Activated CD8-positive, alpha-beta memory T cell treated with anti-CD3 and anti-CD28 coated beads, Interleukin-2, amount 50 U/mL, for 1 hour (primary cell): ENCODE measurements at regions not wholly inside any gene's neighbourhood (a gene's known extent, or its start where the extent isn't known, plus 50 kb on each side); places are given as distances from the start of the nearest gene placed in this dataset.

ENCODE experiments used
- DNase-seq: peaks from one replicate; pipeline ENCODE4 v3.0.0-alpha.2; 2020; ENCODE audit errors: extremely low read depth

DNA sequence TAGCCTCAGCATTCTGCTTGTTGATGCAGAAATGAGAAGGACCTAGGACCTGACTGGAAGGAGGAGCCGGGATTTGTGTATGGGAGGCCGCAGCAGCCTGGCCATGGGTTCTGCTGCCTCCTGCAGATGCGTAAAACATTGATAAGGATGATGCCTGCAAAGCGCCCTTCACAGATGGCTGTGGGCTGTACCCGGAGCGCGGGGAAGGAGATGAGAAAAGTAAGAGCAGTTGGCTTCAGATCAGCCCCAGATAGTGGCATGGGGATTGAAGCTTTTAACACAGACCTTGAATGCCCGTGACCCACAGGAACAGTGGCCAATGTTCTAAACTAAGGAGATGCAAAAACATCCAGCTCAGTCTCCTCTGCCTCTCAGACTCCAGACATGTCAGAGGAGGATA, 136.4 kb upstream of the KCNG1 start:
- DNase-seq: no peak

DNA sequence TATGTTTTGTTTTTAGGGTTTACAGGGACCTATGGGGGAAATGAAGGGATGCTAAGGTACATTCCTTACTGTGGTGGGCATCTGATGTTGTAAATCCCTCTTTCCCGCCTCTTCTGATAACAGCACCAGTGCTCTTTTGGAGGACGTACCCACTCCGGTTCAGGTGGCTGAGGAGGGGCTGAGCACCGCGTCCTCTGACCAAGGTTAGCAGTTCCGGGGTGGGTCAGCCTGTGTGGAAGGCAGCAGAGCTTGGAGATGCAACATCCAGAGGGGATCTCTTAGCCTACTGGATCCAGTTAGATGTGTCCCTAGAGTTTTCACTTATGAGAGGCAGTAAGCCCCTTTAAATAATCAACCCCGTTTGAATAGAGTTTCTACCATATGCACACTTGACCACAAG, 135.3 kb upstream of the KCNG1 start:
- no peak for DNase-seq

DNA sequence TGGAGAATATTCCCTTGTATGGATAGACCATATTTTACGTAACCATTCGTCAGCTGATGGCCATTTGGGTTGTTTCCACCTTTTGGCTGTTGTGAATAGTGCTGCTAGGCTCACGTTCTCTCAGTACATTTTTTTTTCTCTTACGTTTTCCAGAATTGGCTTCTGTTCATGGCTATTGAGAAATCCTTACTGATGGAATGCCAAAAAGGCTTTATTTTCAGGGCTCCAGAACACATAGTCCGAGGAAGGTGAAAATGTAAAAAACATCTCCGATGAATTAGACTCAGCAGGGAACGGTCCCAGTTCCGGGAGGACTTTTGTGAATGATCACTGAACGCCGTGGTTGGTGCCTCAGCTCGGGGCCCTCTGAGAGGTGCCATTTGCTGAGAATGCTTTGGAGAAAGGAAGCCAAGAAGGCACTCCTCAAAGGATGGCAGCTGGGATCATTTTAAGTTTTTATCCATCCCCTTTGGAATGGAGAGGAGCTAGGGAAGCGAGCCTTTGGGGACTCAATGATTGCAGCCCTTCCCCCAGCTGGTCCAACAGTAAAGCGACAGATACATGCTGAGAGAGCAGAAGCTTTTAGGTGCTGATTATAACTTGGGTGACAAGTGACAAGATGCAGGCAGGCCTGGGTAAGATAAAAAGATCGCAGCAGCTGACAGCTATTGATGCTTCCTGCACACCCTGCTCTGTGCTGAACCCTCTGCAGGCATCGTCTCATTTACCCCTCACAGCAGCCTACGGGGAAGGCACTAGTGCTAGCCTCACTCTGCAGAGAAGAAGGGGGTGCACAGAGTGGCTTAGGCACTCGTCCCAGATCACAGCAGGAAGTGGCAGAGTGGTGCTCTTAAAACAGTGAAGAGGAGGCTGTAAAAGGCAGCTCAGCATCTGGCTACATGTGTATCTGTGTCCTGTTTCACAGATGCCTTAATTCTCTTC, 133.4 kb upstream of the KCNG1 start:
- DNase-seq: no peak

DNA sequence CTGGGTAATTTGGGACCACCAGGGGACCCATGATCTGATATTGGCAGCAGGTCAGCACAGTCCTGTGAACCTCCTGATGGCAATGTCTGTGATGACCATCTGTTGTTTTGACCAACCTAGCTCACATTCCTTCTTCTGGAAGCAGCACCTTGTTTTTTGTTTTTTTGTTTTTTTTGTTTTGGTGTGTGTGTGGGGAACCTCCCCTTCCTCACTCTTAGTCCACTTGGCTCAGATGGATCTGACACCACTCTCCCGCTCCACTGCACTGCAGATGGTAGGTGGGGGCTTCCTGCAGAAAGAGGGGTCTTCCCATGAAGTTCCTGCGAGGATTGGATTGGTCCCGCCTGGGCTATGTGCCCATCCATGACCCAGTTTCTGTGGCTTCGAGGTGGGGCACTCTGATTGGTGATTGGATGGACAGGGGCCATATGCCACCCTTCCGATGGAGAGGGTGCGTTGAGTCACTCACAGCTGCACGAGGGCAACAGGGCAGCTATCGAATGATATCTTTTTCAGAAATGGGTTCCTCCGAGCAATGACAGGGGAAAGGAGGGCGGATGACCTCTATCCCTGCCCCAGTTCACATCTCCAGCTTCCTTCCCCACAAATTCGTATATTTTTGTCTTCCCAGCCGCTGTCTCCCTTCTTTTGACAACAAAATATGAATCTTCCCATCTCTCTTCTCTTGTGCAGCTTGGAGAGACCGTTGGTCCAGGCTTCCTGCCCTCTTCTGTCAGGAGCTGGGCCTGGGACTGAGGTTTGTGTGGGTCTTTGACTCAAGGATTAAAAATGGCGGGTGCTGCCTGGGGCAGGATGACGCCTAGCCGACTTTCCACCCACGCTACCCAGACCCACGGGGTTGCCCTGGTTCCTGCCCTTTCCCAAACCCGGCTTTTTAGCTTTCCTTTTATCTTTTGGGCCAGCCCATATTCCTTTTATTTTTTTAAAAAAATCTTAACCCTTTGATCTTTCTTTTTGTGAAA, 132.1 kb upstream of the KCNG1 start:
- DNase-seq: no peak

DNA sequence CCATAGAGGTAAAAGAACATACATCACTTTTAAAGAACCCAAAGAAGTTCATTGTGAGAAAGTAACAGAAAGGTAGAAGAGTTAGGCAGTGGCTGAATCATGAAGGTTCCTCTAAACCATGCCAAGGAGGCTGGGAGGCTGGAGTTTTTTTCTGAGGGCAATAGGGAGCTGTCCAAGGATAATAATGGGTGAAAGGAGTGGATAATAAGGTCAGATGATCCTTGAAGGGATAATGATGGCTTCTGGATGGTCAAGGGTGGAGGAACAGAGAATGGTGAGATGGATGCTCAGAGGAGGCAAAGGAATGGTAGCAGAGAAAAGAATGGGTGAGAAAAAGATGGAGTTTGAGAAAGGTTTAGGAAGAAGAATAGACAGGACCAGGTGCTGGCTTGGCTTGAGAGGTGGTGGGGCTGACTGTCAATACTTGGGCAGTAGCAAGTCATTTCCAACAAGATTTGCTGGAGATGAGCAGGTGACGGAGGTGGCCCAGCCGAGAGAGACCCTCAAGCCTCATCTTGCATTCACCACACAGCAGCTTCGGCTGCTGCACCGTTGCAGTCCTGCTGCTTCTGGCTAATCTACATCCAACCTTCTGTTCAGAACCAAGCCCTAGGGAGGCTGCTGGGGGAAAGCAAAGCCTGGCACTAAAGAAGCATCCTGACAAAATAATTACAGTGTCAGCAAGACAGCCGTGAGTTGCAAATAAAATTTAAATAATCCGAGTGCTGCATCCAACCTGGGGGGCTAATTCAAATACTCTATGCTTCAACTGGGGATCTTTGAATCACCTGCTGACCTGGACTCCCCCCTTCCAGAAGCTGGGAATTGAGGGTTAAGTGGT, 131.2 kb upstream of the KCNG1 start:
- DNase-seq: no peak

DNA sequence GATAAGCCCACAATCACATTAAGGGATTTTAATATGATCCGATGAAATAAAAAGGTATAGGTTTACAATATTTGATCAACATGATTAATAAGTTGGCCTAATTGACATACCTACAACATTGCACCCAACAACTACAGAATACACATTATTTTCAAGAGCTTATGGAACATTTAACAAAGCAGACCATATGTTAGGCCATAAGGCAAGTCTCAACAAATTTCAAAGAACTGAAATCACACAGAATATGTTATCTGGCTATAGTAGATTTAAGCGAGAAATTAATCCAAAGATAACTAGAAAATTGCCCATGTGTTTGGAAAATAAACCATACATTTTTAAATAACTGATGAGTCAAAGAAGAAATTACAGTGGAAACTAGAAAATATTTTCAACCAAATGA, 126.0 kb upstream of the KCNG1 start:
- DNase-seq: no peak

DNA sequence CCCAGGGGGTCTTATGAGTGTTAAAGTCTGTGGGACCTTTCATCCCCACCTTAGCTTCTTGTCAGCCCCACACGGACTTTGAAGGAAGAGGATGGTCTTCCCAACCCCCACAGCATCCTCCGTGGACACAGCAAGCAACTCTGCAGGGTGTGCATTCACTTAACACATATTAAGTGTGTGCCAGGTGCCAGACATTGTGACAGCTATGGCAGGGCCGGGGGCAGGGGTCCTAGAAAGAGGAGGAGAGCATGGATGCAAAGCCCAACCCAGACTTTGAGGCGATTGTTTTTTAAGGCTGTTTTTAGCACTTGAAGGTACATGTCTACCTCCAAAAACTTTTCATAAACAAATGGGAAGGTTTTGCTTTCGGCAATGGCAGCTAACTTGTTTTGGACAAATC, 121.6 kb upstream of the KCNG1 start:
- no peak for DNase-seq

DNA sequence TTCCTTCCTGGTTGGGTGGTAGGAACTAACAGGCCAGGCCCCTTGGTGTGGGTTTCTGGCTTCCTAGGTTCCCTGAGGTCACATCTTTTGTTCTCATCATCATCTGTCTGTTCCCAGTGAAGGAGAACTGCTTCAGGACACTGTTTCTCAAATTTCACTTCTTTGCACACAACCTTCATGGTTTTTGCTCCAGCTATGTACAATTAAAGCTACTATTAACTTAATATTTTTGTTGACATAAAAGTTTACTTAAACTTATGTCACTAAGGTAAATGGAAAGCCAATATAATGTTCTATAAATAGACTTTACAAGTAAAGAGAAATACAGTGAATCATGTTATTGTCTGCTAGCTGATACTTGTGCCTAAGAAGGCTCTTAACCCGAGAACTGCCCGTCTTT, 120.7 kb upstream of the KCNG1 start:
- no peak for DNase-seq

DNA sequence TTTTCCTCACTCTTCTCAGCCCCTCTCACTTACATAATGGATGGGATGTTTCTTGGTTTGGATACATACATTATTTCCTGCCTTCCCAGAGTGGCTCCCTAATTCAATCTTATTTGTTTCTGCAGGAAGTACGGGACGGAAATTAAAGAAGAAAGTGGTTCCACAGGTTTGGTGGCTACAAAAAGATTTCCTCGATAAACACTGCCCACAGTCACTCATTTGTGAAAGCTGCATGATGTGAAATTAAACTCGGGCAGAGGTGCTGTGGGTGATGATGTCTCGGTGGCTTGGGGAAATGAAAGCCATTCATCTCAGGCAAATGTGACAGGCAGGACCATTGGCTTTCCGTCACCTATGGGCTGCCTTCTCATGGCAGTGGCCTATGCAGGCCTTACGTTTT, 119.5 kb upstream of the KCNG1 start:
- DNase-seq: no peak

DNA sequence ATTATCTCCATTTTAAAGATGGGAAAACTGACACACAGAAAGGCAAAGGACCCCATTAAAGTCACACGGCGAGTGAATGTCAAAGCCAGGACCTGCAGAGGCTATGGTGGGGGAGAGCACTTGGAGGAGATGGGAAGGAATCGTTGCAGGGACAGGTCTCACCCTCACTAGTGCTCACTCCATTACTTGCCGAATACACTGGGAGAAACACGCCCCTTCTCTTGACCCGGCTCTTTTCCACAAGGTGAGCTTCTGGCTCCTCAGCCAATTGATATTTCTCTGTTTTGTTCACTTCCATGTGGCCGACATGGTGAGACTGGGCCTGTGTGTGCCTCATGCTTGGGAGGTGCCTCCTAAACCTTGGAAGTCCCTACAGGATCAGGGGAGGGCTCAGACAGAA, 117.8 kb upstream of the KCNG1 start:
- DNase-seq: no peak

DNA sequence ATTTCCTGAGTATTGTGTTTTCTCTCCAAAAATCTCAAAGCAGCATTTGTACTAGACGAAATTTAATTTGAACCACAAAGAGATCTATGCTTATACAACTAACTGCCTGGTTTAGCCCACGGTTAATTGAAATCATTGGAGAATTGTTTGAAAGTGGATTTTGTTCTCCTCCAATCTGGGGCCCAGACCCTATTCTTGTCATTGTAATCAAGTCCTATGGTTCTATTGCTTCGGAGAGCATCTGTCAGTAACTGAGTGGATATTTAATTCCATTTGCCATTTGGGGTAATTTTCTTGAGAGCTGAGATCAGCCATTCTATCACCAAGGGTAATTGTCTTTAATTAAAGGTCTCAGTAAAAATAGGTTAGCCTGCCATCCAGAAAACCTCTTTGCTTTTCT, 117.0 kb upstream of the KCNG1 start:
- DNase-seq: no peak

DNA sequence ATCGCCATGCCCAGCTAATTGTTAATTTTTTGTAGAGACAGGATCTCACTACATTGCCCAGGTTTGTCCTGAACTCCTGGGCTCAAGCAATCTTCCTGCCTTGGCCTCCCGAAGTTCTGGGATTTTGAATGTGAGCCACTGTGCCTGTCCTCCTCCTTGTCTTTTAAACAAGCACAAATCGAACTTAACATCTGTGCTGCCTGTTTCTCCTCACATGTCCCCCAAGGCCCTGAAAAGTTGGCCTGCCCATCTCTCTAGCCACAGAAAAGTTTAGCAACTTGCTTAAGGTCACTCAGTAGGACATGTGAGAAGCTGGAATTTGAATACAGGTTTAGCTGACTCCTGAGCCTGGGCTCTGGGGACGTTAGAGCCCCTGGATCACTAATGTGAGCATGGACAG, 115.7 kb upstream of the KCNG1 start:
- no peak for DNase-seq

DNA sequence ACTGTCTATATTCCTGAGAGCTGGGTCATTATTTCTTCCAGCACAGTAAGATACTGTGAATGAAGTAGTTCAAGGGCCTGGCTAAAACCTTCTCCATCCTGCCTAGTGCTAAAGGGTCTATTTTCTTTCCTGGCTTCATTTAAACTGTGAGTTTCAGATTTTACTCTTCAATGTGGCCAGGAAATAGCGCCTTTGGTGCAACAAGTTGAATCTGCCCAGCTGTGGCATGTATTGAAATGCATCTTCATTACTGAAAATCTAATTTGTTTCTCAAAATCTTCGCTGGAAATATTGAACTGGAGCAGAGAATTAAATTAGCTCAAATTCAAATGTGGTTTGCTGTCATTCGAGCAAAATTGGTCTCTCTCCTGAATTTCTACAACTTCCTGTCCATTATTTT, 114.6 kb upstream of the KCNG1 start:
- no peak for DNase-seq

DNA sequence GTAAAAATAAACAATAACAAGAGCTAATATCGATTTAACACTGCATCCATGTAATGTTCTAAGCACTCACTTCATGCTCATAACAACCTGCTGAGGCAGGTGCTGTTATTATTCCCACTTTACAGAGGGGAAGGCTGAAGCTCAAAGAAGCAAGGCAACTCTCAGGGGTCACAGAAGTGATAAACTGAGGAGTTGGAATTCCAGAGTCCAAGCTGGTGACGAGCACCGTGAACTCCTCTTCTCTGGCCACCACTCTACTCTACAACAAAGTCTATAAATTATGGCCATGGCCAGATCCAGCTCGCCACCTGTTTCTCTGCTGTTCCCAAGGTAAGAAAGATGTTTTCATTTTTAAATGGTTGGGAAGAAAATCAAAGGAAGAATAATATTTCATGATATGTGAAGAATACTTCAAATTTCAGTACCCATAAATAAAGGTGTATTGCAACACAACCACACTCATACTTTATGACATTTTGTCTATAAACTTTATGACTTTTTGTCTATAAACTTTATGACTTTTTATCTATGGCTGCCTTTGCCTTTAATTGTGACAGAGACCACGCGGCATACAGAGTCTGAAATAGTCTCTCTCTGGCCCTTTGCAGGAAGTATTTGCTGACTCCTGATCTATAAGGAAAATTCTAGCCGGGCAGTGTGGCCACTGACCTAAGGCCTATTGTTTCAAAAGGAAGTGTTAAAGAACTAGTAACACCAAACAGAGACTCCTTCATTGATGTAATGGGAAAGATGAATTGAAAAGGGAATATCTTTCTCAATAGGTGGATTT, 113.2 kb upstream of the KCNG1 start:
- DNase-seq: no peak

DNA sequence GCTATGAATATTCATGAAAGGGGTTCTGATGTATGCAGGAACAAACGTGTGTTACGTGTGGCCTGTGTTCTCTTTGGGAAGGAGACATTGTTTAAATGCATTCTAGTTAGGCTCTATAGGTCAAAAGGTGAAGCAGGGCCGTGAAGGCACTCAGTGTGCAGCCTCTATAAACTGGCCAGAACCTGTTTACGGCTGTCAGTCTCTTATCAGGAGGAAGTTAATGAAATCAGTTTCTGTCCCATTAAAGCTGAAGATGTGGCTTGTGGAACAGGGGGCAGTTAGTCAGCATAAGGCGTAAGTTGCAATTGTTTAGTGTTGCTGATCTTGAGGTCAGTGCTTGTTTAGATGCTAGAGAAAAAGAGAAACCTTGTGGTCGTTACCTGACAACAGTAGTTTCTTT, 111.5 kb upstream of the KCNG1 start:
- DNase-seq: no peak

DNA sequence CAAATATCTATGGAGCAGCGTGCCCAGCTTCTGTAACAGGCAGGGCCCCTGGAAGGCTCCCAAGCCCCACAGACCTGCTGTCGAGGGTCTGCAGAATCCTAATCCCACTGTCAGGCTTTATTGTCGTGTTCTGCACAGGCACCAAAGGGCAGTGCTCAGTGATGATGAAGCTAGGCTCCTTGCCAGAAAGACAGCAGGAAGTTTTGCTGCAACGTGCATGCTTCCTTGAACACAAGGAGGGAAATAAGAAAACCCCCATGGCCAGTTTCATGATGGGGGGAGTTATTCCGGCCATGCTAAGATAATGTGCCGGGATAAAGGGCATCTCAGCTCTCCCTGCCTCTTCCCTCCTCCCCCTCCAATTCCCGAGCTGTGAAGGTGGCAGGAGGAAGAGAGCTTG, 109.4 kb upstream of the KCNG1 start:
- no peak for DNase-seq

DNA sequence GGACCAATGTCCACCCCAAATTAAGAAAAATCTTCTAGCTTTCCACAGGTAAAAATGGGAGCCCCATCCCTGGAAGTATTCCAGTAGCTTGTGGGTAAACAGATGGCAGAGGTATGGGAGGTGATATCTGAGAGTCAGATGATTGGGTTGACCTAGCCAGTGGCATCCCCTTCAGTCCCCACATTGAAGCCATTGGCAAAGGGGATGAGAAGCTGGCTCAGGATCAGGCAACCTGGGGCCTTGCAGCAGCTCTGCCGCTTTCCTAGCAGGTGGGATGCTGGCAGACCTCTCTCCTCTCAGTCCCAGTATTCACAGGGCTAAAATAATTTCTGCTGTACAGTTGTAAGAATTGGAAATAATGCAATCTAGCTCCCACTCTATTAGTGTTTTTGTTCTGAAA, 108.9 kb upstream of the KCNG1 start:
- DNase-seq: no peak

DNA sequence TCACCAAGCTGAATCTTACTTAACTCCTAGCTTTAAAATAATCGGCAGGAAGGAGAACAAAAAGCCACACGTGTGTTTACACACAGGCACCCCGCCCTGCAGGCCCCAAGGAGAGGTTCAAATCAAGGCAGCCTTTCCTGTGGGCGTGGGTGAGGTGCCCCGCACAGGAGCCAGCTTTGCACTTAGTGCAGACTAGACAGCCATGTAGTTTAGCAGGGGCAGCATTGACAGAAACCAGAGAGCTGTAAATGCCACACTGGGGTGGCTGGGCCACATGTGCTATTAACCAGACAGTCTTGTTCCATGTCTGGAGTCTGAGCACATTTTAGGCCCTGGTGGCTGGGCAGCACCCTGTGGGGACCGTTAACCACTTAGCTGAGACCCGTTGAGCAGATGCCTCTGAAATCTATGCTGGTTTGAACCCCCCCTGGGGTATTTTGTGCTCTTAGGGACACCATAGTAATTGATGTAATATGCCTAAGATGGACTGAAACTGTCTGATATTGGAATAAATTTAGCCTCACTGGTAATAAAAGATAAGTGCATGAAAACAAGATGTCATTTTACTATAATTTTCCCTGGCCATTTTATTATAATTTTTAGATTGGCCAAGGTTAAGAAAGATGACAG, 106.4 kb upstream of the KCNG1 start:
- no peak for DNase-seq

DNA sequence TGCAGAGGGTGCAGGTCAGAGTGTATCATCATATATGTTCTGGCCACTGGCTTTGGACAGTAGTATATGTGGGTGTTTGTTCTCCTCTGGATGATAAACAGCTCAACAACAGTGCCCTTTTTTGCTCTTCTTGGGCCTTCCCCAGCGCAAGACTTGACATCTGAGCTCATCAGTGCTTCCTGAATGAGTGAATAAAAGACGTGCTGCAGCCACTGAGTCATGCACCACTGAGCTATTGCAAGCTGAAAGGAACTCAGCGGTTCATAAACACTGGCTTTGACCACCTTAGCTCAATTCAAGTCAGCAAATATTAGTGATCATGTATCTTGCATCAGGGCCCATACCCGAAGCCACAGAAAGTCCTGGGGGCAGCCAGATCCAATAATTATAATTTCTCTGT, 105.3 kb upstream of the KCNG1 start:
- no peak for DNase-seq

DNA sequence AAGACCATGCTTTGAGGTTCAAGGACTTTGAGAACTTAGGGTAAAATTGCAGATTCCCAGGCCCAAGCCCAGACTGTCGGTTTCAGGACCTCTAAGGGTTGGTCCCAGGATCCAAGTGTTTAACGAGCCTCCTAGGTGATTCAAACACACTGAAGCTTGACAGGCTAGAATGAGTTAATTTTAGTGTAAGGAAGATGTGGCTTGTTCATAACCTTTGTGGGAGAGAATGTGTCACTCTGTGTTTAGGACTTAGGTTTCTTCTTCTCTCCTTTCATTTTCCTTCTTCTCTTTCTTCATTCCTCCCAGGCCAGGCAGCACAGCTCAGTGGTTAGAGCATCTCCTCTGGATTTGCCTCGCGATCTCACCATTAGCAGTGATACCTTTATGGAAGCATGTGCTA, 104.8 kb upstream of the KCNG1 start:
- DNase-seq: no peak

DNA sequence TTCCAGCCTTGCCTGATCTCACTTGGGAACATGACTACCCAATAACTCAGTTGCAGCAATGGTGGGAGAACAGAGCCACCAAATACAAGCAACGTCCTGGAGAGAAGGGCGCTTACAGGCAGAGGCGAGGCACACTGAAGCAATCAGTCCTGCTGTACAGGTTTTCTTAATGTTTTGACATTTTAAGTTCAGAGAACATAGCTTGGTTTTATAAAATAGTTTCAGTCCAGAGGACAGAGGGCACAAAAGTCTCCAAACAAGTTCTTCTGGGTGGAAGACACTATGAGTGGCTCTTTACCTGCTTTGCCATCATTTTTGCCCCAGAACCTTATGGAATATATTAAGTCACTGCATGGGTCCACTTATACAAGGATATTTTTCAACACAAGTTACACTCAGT, 103.4 kb upstream of the KCNG1 start:
- no peak for DNase-seq
